ENCODE measurements at regions not wholly inside any gene's neighbourhood (a gene's known extent, or its start where the extent isn't known, plus 50 kb on each side); places are given as distances from the start of the nearest gene placed in this dataset.

- Histone ChIP-seq H3K27me3 (no peaks in the 10 kb centered on the region), H3K9me3 (peaks cover 0 to 10% of the 10 kb centered on the region in 2 donors), H3K36me3 (no peaks in the 10 kb centered on the region), H3K27ac (no peak overlapping the region), H3K4me3 (no peak overlapping the region), H3K4me1 (no peaks in the 10 kb centered on the region)
- TF ChIP-seq CTCF (IDR thresholded peaks at IDR 0.05) = no peak
- peak; percentile 52 for DNase-seq (ENCODE audit: low spot score)
Measured at GRCh38 chr5:2125901-2126265, 243.2 kb upstream of the IRX4 start.

GRCh38 chr5:2125171-2125900 lies 242.6 kb upstream of the IRX4 start:
- no peaks in the 10 kb centered on the region for H3K36me3 ChIP-seq
- DNase-seq (ENCODE audit: low spot score) = peak; percentile 44
- no peak for TF ChIP-seq CTCF (IDR thresholded peaks at IDR 0.05)
- no peaks in the 10 kb centered on the region for H3K4me1 ChIP-seq
- H3K27ac ChIP-seq = no peak overlapping the region
- peaks cover 0 to 14% of the 10 kb centered on the region in 2 donors for H3K9me3 ChIP-seq
- no peak overlapping the region for H3K4me3 ChIP-seq
- no peaks in the 10 kb centered on the region for H3K27me3 ChIP-seq

GRCh38 chr5:2124434-2125170 lies 241.9 kb upstream of the IRX4 start:
- no peaks in the 10 kb centered on the region for H3K4me1 ChIP-seq
- no peak overlapping the region for H3K27ac ChIP-seq
- H3K9me3 ChIP-seq = peaks cover 0 to 14% of the 10 kb centered on the region in 2 donors
- H3K4me3 ChIP-seq = no peak overlapping the region
- no peaks in the 10 kb centered on the region for H3K27me3 ChIP-seq
- DNase-seq (ENCODE audit: low spot score) = peak; percentile 47
- no peak for TF ChIP-seq CTCF (IDR thresholded peaks at IDR 0.05)
- H3K36me3 ChIP-seq = no peaks in the 10 kb centered on the region

GRCh38 chr5:2123874-2124273 lies 241.1 kb upstream of the IRX4 start:
- H3K27ac ChIP-seq = no peak overlapping the region
- no peak for TF ChIP-seq CTCF (IDR thresholded peaks at IDR 0.05)
- H3K36me3 ChIP-seq = no peaks in the 10 kb centered on the region
- peak; percentile 28 for DNase-seq (ENCODE audit: low spot score)
- peaks cover 0 to 14% of the 10 kb centered on the region in 2 donors for H3K9me3 ChIP-seq
- H3K4me1 ChIP-seq = no peaks in the 10 kb centered on the region
- no peak overlapping the region for H3K4me3 ChIP-seq
- H3K27me3 ChIP-seq = no peaks in the 10 kb centered on the region

- TF ChIP-seq CTCF (IDR thresholded peaks at IDR 0.05) = no peak
- Histone ChIP-seq H3K36me3 (no peaks in the 10 kb centered on the region), H3K4me3 (no peak overlapping the region), H3K27me3 (no peaks in the 10 kb centered on the region), H3K27ac (no peak overlapping the region), H3K9me3 (peaks cover 0 to 14% of the 10 kb centered on the region in 2 donors), H3K4me1 (no peaks in the 10 kb centered on the region)
- DNase-seq (ENCODE audit: low spot score) = peak; percentile 49
Measured at GRCh38 chr5:2120361-2120760, 237.6 kb upstream of the IRX4 start.
